Stimulated activated CD4-positive, alpha-beta T cell treated with anti-CD3 and anti-CD28 coated beads, Interleukin-4, amount 100 ng/mL, for 24 hours (primary cell): ENCODE measurements at regions not wholly inside any gene's neighbourhood (a gene's known extent, or its start where the extent isn't known, plus 50 kb on each side); places are given as distances from the start of the nearest gene placed in this dataset.

Source experiments
- DNase-seq: peaks from one replicate; pipeline ENCODE4 v3.0.0-alpha.2; 2020

- DNase-seq = no peak
These were observed 57.0 kb downstream of the PHLDA1 start for GRCh38 chr12:75974323-75975187.

GRCh38 chr12:75971253-75971652, 60.3 kb downstream of the PHLDA1 start:
- DNase-seq = peak; percentile 34

- no peak for DNase-seq
These were observed 61.3 kb downstream of the PHLDA1 start for GRCh38 chr12:75970310-75970709.

GRCh38 chr12:75969768-75970167, 61.8 kb downstream of the PHLDA1 start:
- no peak for DNase-seq

GRCh38 chr12:75965661-75966060, 65.9 kb downstream of the PHLDA1 start:
- no peak for DNase-seq

- no peak for DNase-seq
These were observed 67.4 kb downstream of the PHLDA1 start for GRCh38 chr12:75964150-75964549.

- no peak for DNase-seq
These were observed 69.7 kb downstream of the PHLDA1 start for GRCh38 chr12:75961878-75962277.

- no peak for DNase-seq
These were observed 70.5 kb downstream of the PHLDA1 start for GRCh38 chr12:75960954-75961661.

- no peak for DNase-seq
These were observed 71.3 kb downstream of the PHLDA1 start for GRCh38 chr12:75960086-75960910.

GRCh38 chr12:75959506-75959905, 72.1 kb downstream of the PHLDA1 start:
- no peak for DNase-seq

GRCh38 chr12:75959060-75959459, 72.5 kb downstream of the PHLDA1 start:
- no peak for DNase-seq

- DNase-seq = no peak
These were observed 76.3 kb downstream of the PHLDA1 start for GRCh38 chr12:75955251-75955650.

GRCh38 chr12:75954749-75955148, 76.8 kb downstream of the PHLDA1 start:
- no peak for DNase-seq

- no peak for DNase-seq
These were observed 77.5 kb downstream of the PHLDA1 start for GRCh38 chr12:75954041-75954440.

- DNase-seq = no peak
These were observed 78.2 kb downstream of the PHLDA1 start for GRCh38 chr12:75953312-75953906.

- no peak for DNase-seq
These were observed 79.9 kb downstream of the PHLDA1 start for GRCh38 chr12:75951399-75952278.

GRCh38 chr12:75947156-75947723, 84.3 kb downstream of the PHLDA1 start:
- no peak for DNase-seq

GRCh38 chr12:75945581-75945980, 86.0 kb downstream of the PHLDA1 start:
- DNase-seq = no peak

- no peak for DNase-seq
These were observed 86.6 kb downstream of the PHLDA1 start for GRCh38 chr12:75944905-75945432.

GRCh38 chr12:75944097-75944904, 87.3 kb downstream of the PHLDA1 start:
- peak; percentile 46 for DNase-seq
